ENCODE measurements at regions not wholly inside any gene's neighbourhood (a gene's known extent, or its start where the extent isn't known, plus 50 kb on each side); places are given as distances from the start of the nearest gene placed in this dataset.
"Not testable (repeated sequence)": the region's sequence is repeated elsewhere in the genome, so short reads cannot be mapped to it uniquely, and the experiment has no call there.

- not testable (repeated sequence) for TF ChIP-seq CTCF (optimal IDR thresholded peaks at IDR 0.05 in 1 of 3, IDR thresholded peaks at IDR 0.05 in 1 of 3, conservative IDR thresholded peaks at IDR 0.05 in 1 of 3; ENCODE audit: extremely low read depth in 1 of 3, insufficient read depth in 2 of 3, low read length in 3 of 3); EZH2 (IDR thresholded peaks at IDR 0.05; ENCODE audit: low read length)
Measured at GRCh38 chr4:3947761-3948160, 181.6 kb downstream of the ADRA2C start.
